ENCODE measurements at regions not wholly inside any gene's neighbourhood (a gene's known extent, or its start where the extent isn't known, plus 50 kb on each side); places are given as distances from the start of the nearest gene placed in this dataset.

DNA sequence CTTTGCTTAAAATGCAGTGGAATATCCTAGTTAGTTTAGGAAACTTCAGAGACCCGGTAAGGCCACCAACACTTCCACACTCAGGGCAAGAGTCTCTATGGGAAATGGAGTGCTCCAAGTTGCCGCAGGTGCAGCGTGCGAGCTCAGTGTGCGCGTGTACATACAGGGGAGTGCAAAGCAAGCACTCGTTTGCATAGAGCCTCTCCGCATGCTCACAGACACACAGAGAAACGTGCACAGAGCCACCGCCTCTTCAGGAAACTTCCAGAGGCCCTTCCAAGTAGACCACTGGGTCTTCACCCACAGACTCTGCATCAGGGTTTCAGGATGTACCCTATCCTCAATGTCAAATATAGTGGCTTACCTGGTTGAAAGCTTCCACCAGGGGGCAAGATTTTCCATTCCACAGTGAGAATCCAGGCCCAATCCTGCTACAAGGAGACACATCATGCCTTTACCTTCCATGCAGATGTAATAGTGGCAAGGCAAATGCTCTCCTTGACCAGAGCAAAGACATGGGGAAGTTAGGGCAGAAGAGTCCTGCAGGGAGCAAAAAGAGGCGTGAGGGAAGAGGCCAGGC is 513.0 kb upstream of the MYT1L start:
- TF ChIP-seq CTCF (IDR thresholded peaks at IDR 0.05; ENCODE audit: insufficient read depth, low read length): no peak
- H3K4me3 ChIP-seq (ENCODE audit: low read depth, low read length): no peak overlapping the region
- DNase-seq (ENCODE audit: low read depth): no peak

DNA sequence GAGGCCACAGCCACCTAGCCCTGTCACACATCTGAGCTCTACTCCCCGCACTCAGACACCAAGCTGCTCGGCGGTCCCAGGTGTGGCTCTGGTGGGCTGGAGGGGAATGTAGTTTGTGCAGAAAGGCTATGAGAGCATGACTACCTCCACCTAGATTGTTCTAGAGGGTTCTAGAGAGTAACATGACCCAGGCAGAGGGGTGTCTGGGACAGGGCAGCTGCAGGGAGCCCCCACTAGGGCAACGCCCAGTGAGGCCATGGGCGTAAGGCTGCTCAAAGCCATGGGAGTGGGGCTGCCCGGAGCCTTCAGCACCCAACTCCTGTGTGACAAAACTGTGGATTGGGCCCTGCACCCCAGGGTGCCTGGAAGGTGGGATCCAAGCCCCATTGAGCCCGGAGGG is 511.4 kb upstream of the MYT1L start:
- no peak for TF ChIP-seq CTCF (IDR thresholded peaks at IDR 0.05; ENCODE audit: insufficient read depth, low read length)
- DNase-seq (ENCODE audit: low read depth): no peak
- no peak overlapping the region for H3K4me3 ChIP-seq (ENCODE audit: low read depth, low read length)

DNA sequence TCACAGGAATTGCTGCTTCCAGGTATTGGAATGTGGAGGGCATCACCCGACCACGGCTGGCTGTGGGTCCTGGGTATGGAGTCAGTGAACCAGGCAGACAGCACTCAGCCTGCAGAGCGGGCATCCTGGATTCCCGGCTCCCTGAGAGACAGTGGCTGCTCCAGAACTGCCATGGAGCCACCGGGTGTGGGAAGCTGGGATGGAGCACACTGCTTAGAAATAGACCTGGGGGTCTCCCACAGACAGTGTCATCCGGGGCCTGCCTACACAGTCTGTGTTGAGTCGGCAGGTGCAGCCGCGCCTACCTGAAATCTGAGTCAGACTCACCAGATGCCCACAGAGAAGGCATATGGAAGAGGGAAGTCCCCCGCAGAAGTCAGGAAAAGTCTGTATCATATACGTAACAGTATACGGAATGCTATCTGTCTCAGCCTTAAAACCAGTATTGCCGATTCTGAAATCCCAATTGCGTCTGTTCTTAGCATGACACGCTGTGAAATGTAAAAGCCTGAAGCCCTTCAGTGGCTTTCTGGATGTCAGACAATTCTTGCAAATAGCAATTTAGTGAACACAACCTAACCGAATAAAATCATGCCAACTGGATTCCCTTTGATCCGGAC is 509.7 kb upstream of the MYT1L start:
- no peak overlapping the region for H3K4me3 ChIP-seq (ENCODE audit: low read depth, low read length)
- no peak for DNase-seq (ENCODE audit: low read depth)
- TF ChIP-seq CTCF (IDR thresholded peaks at IDR 0.05; ENCODE audit: insufficient read depth, low read length): no peak

GRCh38 chr2:2839782-2840531 is 508.9 kb upstream of the MYT1L start:
- DNase-seq (ENCODE audit: low read depth): no peak
- no peak for TF ChIP-seq CTCF (IDR thresholded peaks at IDR 0.05; ENCODE audit: insufficient read depth, low read length)
- H3K4me3 ChIP-seq (ENCODE audit: low read depth, low read length): no peak overlapping the region

DNA sequence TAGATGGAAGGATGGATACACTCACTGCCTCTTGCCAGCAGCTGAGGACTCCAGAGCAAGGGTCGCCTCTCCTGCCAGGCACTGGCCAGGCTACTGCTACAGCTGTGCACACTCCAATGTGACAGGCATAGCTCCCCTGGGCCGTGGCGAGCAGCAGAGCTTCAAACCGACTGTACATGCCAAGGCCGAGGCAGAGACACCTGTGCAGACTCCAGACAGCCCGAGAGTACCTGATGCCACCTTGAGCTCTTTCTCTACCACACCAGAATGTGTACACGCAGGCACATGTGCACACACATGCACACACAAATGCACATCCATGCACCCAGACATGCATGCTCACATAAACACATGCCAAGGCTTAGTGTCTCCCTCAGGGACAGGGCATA is 508.3 kb upstream of the MYT1L start:
- TF ChIP-seq CTCF (IDR thresholded peaks at IDR 0.05; ENCODE audit: insufficient read depth, low read length): no peak
- no peak for DNase-seq (ENCODE audit: low read depth)
- no peak overlapping the region for H3K4me3 ChIP-seq (ENCODE audit: low read depth, low read length)

GRCh38 chr2:2838548-2838845 is 507.4 kb upstream of the MYT1L start:
- no peak for DNase-seq (ENCODE audit: low read depth)
- H3K4me3 ChIP-seq (ENCODE audit: low read depth, low read length): no peak overlapping the region
- no peak for TF ChIP-seq CTCF (IDR thresholded peaks at IDR 0.05; ENCODE audit: insufficient read depth, low read length)

All from fibroblast of the aortic adventitia (primary cell).